NCI-H524 treated with DMSO at 0.1 percent for 48 hours (cell line): ENCODE measurements at regions not wholly inside any gene's neighbourhood (a gene's known extent, or its start where the extent isn't known, plus 50 kb on each side); places are given as distances from the start of the nearest gene placed in this dataset.

Experiments used
- DNase-seq: peaks from one replicate; lab custom pipeline; 2025; lab: John Stamatoyannopoulos, UW

GRCh38 chr13:84570831-84571230 is 688.6 kb upstream of the SLITRK1 start:
- no peak for DNase-seq

DNA sequence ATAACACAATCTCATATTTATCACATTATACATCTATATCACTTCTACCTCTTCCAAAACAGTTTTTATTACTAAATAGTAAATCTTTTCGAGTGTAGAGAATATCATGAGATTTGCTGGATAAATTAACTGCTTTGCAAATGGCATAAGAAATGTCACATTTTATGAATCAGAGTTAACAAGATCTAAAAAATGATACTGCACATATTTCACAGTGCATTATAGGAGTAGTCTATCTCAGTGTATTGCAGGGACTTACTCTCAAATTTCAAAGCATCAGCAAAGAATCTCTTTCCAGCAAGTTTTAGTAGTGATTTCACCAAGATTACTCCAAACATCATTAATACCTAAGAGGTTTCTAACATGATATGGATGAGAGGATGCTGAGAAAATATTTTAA is 687.1 kb upstream of the SLITRK1 start:
- DNase-seq, result no peak

- no peak for DNase-seq
These were observed 685.6 kb upstream of the SLITRK1 start for GRCh38 chr13:84567848-84568247.

GRCh38 chr13:84566780-84567179 is 684.5 kb upstream of the SLITRK1 start:
- DNase-seq, result no peak

- DNase-seq, result no peak
These were observed 681.3 kb upstream of the SLITRK1 start for GRCh38 chr13:84563611-84564010.

GRCh38 chr13:84553227-84553626 is 671.0 kb upstream of the SLITRK1 start:
- no peak for DNase-seq

- no peak for DNase-seq
These were observed 661.7 kb upstream of the SLITRK1 start for GRCh38 chr13:84543962-84544361.

GRCh38 chr13:84542348-84542747 is 660.1 kb upstream of the SLITRK1 start:
- DNase-seq, result no peak

DNA sequence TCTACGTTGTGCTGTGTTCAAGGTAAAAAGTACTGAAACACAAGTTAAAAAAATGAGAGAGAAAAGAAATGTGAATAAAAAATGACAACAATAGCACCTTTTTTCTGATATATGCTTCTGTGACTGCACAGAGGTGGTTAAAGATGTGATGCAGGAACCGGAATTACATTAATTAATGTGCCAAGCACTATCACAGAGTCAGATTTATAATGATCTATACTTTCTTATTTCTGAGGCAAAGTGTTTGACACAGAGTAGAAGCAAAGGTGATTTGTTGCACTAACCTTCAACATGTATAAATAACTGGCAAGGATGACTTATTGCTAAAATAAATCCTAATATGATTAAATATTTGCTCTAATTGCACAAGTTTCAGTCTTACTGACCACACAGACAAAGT is 654.6 kb upstream of the SLITRK1 start:
- no peak for DNase-seq

DNA sequence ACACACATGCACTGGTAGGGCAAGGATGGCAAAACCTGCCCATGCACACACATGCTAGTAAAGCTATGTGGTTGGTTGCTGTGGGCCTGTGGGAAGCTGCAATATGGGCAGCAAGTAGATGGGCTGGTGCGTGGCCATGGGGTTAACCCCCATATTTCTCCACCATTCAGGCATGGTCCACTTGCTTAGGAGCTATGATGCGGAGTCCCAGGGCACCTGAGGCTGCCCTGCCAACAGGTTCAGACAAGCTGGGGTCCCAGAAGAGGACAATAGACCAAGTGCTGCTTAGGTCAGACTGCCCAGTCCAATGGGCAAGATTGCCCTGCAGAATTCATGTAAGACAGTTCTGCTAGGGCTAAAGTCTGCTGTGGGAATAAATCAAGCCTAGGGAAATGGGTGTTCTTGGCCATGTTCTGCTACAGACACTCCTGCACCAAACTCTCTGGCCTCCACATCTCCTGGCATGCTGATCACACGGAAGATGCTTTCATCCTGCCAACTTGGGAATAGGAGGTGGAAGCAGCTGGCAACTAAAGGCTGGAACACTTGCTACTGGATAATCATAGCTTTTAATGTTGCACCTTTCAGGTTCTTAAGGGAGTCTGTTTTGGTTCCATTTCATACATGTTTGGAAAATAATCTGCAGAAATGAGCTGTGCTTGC is 646.3 kb upstream of the SLITRK1 start:
- no peak for DNase-seq

GRCh38 chr13:84525865-84526264 is 643.6 kb upstream of the SLITRK1 start:
- no peak for DNase-seq

- no peak for DNase-seq
These were observed 642.3 kb upstream of the SLITRK1 start for GRCh38 chr13:84524586-84524985.

DNA sequence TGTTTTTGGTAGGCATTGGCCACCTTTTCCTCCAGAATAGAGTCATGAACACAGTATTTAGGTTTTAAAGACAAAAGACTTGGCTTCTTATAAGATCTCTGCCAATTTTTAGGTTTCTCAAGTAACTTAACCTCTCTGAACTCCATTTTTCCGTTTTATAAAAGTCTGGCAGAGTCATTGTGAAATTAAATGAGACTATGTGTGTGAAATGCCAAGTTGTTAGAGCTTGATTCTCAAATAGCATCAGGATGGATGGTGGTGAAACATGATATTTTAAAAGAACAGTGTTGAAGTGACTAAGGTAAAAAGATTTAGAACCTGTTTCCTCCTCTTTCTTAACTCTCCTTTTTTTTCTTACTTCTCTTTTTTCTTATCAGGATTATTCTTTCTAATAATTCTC is 617.7 kb upstream of the SLITRK1 start:
- no peak for DNase-seq

GRCh38 chr13:84497613-84498012 is 615.3 kb upstream of the SLITRK1 start:
- no peak for DNase-seq

DNA sequence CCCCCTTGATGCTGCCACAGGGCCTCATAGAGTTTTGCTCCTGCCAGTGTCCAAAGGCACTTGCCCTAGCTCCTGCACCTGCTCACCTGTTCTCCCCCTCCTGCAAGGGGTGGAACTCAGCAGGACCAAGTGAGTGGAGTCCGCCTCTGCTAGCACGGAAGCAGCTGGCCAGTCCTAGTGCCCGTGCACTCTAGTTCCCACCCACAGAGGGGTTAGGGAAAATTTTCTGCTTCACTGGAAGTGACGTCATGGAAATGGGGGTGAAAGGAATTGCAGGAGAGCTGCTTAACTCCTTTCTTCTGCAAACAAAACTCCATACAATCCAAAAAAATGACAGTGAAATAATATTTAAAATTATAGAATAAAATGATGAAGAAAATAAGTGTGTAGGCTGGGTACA is 609.7 kb upstream of the SLITRK1 start:
- DNase-seq, result no peak

DNA sequence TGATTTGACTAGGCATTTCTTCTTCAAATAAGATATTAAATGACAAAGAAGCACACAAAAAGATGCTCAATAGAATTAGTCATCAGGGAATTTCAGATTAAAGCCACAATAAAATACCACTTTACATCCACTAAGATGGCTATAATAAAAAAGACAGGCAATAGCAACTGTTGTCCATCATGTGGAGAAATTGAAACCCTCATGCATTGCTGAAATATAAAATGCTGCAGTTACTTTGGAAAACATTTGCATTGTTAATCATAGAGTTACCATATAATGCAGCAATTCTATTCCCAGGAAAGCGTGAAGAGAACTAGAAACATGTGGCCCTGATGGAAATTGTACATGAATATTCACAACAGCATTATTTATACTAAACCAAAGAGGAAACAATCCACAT is 605.5 kb upstream of the SLITRK1 start:
- DNase-seq, result no peak

DNA sequence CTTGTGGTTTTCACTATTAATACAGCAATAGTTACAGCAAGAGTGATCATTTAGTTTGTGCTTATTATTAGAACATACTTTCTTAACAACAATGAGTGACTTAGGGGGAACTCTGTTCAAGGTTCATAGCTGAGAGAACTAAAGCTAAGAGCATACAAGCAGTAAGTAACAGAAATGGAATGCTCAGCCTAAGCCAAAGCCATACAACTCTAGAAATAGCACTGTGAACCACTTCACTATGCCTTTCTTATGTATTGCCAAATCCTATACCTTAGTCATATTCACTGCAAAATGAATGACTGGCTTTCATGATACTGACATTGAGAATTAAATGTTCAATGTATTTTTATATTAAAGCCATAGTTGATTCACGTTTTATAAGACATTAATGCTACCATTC is 599.7 kb upstream of the SLITRK1 start:
- no peak for DNase-seq

- no peak for DNase-seq
These were observed 597.4 kb upstream of the SLITRK1 start for GRCh38 chr13:84479656-84480055.

GRCh38 chr13:84470528-84470927 is 588.3 kb upstream of the SLITRK1 start:
- no peak for DNase-seq

- no peak for DNase-seq
These were observed 584.2 kb upstream of the SLITRK1 start for GRCh38 chr13:84466461-84466860.

DNA sequence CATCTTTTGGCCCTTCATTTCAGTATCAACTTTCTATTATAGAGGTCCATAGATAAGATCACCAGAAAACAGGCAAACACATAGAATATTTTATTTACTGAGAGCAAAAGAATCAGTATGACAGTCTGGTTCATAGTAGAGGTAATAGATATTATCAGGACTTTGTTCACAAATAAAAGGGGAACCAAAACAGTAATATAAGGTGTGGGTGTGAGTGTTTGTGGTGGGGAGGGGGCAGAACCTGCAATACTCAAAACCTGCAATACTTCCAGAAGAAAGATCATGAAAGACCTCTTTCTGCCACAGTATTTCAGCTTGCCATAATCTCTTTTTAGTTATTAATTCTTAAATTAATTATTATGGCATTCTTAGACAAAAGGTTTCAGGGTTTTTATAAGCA is 578.7 kb upstream of the SLITRK1 start:
- no peak for DNase-seq

DNA sequence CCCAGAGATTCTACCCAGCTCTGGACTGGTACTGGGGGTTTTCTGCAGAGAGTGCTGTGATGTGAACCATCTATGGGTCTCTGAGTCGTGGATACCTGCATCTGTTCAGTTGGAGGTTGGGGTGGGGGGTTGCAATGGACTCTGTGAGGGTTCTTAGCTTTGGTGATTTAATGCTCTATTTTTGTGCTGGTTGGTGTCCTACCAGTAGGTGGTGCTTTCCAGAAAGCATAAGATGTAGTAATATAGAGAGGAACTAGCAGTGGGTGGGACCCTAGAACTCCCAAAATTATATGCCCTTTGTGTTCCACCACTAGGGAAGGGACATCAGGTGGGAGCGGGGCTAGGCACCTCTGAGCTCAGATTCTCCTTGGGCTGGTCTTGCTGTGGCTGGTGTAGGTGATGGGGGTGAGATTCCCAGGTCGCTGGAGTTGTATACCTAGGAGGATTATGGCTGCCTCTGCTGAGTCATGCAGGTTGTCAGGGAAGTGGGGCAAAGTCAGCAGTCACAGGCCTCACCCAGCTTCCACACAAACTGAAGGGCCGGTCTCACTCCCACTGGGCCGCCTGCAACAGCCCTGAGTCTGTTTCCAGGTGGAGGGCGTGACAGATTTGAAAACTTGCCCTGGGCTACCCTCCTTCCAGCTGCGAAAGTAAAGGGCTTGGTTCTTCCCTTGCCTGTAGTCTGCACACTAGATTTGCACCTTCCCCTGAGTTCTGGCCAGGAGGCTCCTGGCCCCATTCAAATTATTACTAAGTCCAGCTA is 573.0 kb upstream of the SLITRK1 start:
- DNase-seq, result no peak

DNA sequence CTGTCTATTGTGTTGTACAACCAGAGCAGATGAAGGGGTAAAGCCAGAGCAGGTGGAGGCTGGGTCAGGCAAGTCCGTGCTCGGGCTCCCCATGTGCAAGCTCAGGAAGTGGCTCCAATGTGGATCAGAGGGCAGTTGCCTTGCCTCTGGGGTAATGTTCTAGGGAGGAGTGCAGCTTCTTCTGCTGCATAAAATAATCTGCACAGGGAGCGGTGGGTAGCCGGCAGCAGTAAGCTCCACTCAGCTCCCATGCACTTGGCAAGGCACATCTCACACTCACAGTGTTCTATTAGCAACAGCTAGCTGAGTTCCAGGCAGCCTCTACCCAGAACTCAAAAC is 565.3 kb upstream of the SLITRK1 start:
- DNase-seq, result no peak
